Spleen (tissue), 11 donors: ENCODE measurements at regions not wholly inside any gene's neighbourhood (a gene's known extent, or its start where the extent isn't known, plus 50 kb on each side); places are given as distances from the start of the nearest gene placed in this dataset.
A peak's percentile ranks its signal among the peaks of the same experiment; 100 is the strongest.

Experiments used
- DNase-seq: peaks from one replicate; pipeline ENCODE4 v3.0.0-alpha.2; 2020
- H3K27ac ChIP-seq, 8 donors: fragments of 200-600 bp; sonication (generic) in 7 of 8; 1 replicate in 4 of 8; 2 replicates in 4 of 8; pipeline versions ENCODE4 v1.5.0 to v1.8.0; 2016 to 2021; ENCODE audit warnings: inconsistent platforms in 4 of 8, mild to moderate bottlenecking in 4 of 8, moderate library complexity in 1 of 8
- H3K27me3 ChIP-seq, 7 donors: fragments of 200-600 bp; sonication (generic) in 6 of 7; replicated peaks in 1 of 7; 1 replicate in 4 of 7; 2 replicates in 3 of 7; pipeline versions ENCODE4 v1.5.0 to v1.8.0; 2016 to 2021; ENCODE audit warnings: inconsistent platforms in 3 of 7, mild to moderate bottlenecking in 1 of 7
- H3K36me3 ChIP-seq, 6 donors: fragments of 200-600 bp; sonication (generic) in 5 of 6; 1 replicate in 4 of 6; 2 replicates in 2 of 6; pipeline versions ENCODE4 v1.5.0 to v1.8.0; 2016 to 2021; ENCODE audit warnings: inconsistent platforms in 2 of 6
- H3K4me1 ChIP-seq, 6 donors: fragments of 200-600 bp; sonication (generic) in 5 of 6; 1 replicate in 3 of 6; 2 replicates in 3 of 6; pipeline versions ENCODE4 v1.5.0 to v1.8.0; 2016 to 2021; ENCODE audit warnings: inconsistent platforms in 3 of 6
- H3K4me3 ChIP-seq, 8 donors: fragments of 200-600 bp; sonication (generic) in 7 of 8; 1 replicate in 4 of 8; 2 replicates in 4 of 8; pipeline versions ENCODE4 v1.5.0 to v1.8.0; 2016 to 2021; ENCODE audit warnings: inconsistent platforms in 4 of 8, mild to moderate bottlenecking in 4 of 8, moderate library complexity in 2 of 8
- H3K9me3 ChIP-seq, 8 donors: fragments of 200-600 bp; sonication (generic) in 7 of 8; 1 replicate in 4 of 8; 2 replicates in 4 of 8; pipeline versions ENCODE4 v1.5.0 to v1.8.0; 2016 to 2021; ENCODE audit warnings: inconsistent platforms in 4 of 8
- POLR2A ChIP-seq, 3 donors: fragments of 450-650 bp; IDR thresholded peaks; one replicate each; pipeline ENCODE4 v1.5.1; 2017; ENCODE audit warnings: antibody characterized with exemption in 3 of 3, mild to moderate bottlenecking in 1 of 3
- POLR2AphosphoS5 ChIP-seq, 3 donors: sonication (generic); formaldehyde crosslinking; IDR thresholded peaks; one replicate each; pipeline ENCODE4 v1.5.1; 2017; ENCODE audit warnings: antibody characterized with exemption in 3 of 3
- WGBS, 5 donors: extraction: QIAGEN DNeasy Blood & Tissue Kit in 3 of 5; methylation state at CpG; one replicate each; pipeline versions ENCODE4 v1.1.5 to v1.1.7; 2013 to 2018; 5-methylcytosine and 5-hydroxymethylcytosine counted together
- intact Hi-C: fragments of 100-400 bp; cut with DNase I; formaldehyde crosslinking; loops from one replicate; pipeline ENCODE4 v1.15.0; 2023; ENCODE audit warnings: low total_unique reads
- TF ChIP-seq, protein P1 (sequence below), 11 experiments: fragments of 200-600 bp in 7 of 11; fragments of 450-650 bp in 4 of 11; sonication (generic) in 4 of 11; IDR thresholded peaks in 8 of 11; conservative IDR thresholded peaks in 3 of 11; 1 replicate in 7 of 11; 2 replicates in 4 of 11; pipeline versions ENCODE4 v1.4.0 to v1.8.0; 2016 to 2021; ENCODE audit warnings: antibody characterized with exemption in 11 of 11, inconsistent platforms in 4 of 11, mild to moderate bottlenecking in 1 of 11
- donor health status: healthy with polysubstance abuse.
- donor health status: DM: no; HTN: no; CAD: no; lungs with moderate emphysema.
- donor health status: DM: no; HTN: no; CAD: no.
- donor health status: Bipolar disorder and iron deficiency.
- donor health status: healthy.
- donor health status: DM: no; HTN: no; CAD: no.
- donor health status: DM: yes; HTN: yes; CAD: no.

DNA sequence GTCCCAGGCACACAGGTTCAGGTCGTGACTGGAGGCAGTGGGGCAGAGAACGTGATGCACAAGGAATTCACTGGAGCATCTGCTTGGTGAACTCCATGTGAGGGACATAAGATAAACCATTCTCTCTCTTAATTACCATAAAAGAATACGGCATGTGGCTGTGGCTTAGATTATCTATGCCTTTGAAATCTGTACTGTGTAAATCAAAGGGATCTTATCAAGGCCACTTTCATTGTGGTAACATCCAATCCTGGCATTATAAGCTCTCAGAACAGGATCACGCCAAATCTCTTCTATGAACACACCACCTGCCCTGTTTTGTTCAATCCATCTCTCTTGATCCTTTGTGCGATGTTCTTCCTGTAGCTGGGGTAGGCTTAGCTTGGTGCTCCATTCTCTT lies 192.3 kb downstream of the SPATA18 start:
- 77 to 88% (median 85%) methylated on average over 5 of the region's 5 CpGs for WGBS, 5 donors
- H3K9me3 ChIP-seq, result peaks cover 0 to 8% (median 0%) of the 10 kb centered on the region in 8 donors
- H3K4me3 ChIP-seq, result no peak overlapping the region
- no peak overlapping the region for H3K27ac ChIP-seq
- DNase-seq, result no peak
- intact Hi-C loops, result no loop called here
- peaks cover 0 to 6% (median 0%) of the 10 kb centered on the region in 6 donors for H3K4me1 ChIP-seq
- TF ChIP-seq, protein P1, sequence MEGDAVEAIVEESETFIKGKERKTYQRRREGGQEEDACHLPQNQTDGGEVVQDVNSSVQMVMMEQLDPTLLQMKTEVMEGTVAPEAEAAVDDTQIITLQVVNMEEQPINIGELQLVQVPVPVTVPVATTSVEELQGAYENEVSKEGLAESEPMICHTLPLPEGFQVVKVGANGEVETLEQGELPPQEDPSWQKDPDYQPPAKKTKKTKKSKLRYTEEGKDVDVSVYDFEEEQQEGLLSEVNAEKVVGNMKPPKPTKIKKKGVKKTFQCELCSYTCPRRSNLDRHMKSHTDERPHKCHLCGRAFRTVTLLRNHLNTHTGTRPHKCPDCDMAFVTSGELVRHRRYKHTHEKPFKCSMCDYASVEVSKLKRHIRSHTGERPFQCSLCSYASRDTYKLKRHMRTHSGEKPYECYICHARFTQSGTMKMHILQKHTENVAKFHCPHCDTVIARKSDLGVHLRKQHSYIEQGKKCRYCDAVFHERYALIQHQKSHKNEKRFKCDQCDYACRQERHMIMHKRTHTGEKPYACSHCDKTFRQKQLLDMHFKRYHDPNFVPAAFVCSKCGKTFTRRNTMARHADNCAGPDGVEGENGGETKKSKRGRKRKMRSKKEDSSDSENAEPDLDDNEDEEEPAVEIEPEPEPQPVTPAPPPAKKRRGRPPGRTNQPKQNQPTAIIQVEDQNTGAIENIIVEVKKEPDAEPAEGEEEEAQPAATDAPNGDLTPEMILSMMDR (IDR thresholded peaks at IDR 0.05 in 8 of 11, conservative IDR thresholded peaks at IDR 0.05 in 3 of 11), result no peak
- TF ChIP-seq POLR2AphosphoS5 (IDR thresholded peaks at IDR 0.05) (no peak), POLR2A (IDR thresholded peaks at IDR 0.05) (no peak)
- H3K36me3 ChIP-seq, result no peaks in the 10 kb centered on the region
- no peaks in the 10 kb centered on the region for H3K27me3 ChIP-seq

DNA sequence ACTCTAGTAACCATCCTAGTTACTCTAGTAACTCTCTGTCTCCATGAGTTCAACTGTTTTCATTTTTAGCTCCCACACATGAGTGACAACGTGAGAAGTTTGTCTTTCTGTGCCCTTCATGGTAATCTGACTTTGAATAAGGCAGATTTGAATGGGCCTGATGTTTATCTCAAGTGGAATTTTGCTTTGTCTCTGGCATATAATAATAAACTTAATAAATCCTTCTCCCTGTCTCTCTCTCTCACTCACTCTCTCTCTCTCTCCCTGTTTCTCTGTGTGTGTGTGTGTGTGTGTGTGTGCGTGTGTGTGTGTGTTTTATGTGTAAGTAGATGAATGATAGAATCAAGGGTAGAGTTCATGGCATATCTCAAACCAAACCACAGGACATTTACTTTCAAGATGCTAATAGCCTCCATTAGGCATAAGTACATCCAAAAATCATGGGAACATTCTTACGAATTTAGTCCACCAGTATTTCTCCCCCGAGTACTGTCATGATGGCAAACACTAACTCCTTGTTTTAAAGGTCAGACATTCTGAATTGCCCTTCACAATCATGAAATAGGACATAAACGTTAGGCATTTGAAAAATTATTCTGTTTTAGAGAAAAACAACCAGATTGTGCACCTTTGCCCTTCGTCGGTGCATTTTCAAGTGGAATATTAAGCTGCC lies 193.1 kb downstream of the SPATA18 start:
- peaks cover 0 to 6% (median 0%) of the 10 kb centered on the region in 6 donors for H3K4me1 ChIP-seq
- 48 to 72% (median 67%) methylated on average over 7 of the region's 7 CpGs for WGBS, 5 donors
- H3K27me3 ChIP-seq, result no peaks in the 10 kb centered on the region
- intact Hi-C loops, result no loop called here
- no peaks in the 10 kb centered on the region for H3K36me3 ChIP-seq
- peaks cover 0 to 8% (median 0%) of the 10 kb centered on the region in 8 donors for H3K9me3 ChIP-seq
- H3K27ac ChIP-seq, result peak overlapping the region in 1 of 8 donors; percentile 39
- no peak for DNase-seq
- H3K4me3 ChIP-seq, result no peak overlapping the region
- TF ChIP-seq POLR2AphosphoS5 (IDR thresholded peaks at IDR 0.05) (no peak), POLR2A (IDR thresholded peaks at IDR 0.05) (no peak)
- TF ChIP-seq, protein P1 (IDR thresholded peaks at IDR 0.05 in 8 of 11, conservative IDR thresholded peaks at IDR 0.05 in 3 of 11), result no peak

DNA sequence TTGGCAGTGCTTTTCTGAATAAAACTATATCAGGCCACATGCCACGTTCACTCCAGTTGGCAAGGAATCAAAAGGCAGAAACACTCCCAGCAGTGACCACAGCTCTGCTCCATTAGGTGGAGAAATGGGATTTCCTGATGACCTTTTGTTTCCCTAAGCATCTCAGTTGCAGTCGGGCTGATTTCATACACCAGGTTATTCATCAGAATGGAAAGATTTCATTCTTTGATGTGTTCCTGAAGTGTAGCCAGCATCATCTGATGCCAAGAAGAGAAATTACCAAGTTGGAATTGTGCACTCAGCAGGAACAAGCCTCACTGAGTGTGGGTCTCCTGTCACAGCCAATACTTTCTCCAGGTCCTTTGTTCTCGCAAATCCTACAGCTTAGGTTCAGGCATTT lies 193.7 kb downstream of the SPATA18 start:
- intact Hi-C loops, result no loop called here
- Histone ChIP-seq H3K4me3 (no peak overlapping the region), H3K9me3 (peaks cover 0 to 8% (median 0%) of the 10 kb centered on the region in 8 donors), H3K27me3 (no peaks in the 10 kb centered on the region), H3K27ac (no peak overlapping the region), H3K36me3 (no peaks in the 10 kb centered on the region), H3K4me1 (peaks cover 0 to 6% (median 0%) of the 10 kb centered on the region in 6 donors)
- no peak for DNase-seq
- no peak for TF ChIP-seq POLR2AphosphoS5 (IDR thresholded peaks at IDR 0.05)
- TF ChIP-seq, protein P1 (IDR thresholded peaks at IDR 0.05 in 8 of 11, conservative IDR thresholded peaks at IDR 0.05 in 3 of 11), result no peak
- TF ChIP-seq POLR2A (IDR thresholded peaks at IDR 0.05), result no peak
- 58 to 82% (median 62%) methylated on average over 3 of the region's 3 CpGs for WGBS, 5 donors

DNA sequence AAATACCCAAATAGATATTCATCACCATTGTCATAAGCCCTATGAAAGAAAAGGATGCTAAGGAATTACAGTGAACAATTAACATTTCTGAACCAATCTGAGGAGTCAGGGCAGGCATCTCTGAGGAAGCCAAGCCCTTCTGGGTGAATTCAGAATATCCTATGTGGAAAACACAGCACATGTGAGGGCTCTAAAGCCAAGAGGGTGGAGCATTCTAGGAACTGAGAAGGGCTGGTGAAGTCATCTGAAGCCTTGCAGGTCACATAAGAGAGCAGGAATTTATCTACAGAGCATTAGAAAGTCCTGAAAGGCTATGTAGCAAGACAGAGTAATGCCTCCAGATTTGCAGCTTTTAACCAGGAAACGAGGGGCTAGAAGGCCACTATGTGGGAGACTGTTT lies 195.7 kb downstream of the SPATA18 start:
- WGBS, 5 donors, result 50 to 72% (median 65%) methylated on average over 1 of the region's 1 CpG
- no peaks in the 10 kb centered on the region for H3K36me3 ChIP-seq
- H3K4me3 ChIP-seq, result no peak overlapping the region
- peaks cover 0 to 8% (median 6%) of the 10 kb centered on the region in 8 donors for H3K9me3 ChIP-seq
- no peak for DNase-seq
- TF ChIP-seq POLR2A (IDR thresholded peaks at IDR 0.05) (no peak), POLR2AphosphoS5 (IDR thresholded peaks at IDR 0.05) (no peak)
- TF ChIP-seq, protein P1 (IDR thresholded peaks at IDR 0.05 in 8 of 11, conservative IDR thresholded peaks at IDR 0.05 in 3 of 11), result no peak
- no peak overlapping the region for H3K27ac ChIP-seq
- H3K27me3 ChIP-seq, result no peaks in the 10 kb centered on the region
- intact Hi-C loops, result no loop called here
- H3K4me1 ChIP-seq, result peaks cover 0 to 6% (median 0%) of the 10 kb centered on the region in 6 donors
